HG03342 (cell line): ENCODE measurements at regions not wholly inside any gene's neighbourhood (a gene's known extent, or its start where the extent isn't known, plus 50 kb on each side); places are given as distances from the start of the nearest gene placed in this dataset.
A peak's percentile ranks its signal among the peaks of the same experiment; 100 is the strongest.

Source experiments
- ATAC-seq: cut with Tn5 transposase; IDR thresholded peaks from one replicate; pipeline ENCODE4 v1.9.1; 2021; ENCODE audit warnings: mild to moderate bottlenecking, moderate library complexity; ENCODE audit not compliant: unreplicated experiment

- ATAC-seq, result no peak
Observed at GRCh38 chr9:118362596-118362995, 658.4 kb downstream of the TLR4 start.

- peak; percentile 35 for ATAC-seq
Observed at GRCh38 chr9:118364266-118365106, 660.3 kb downstream of the TLR4 start.

GRCh38 chr9:118366228-118366627 is 662.0 kb downstream of the TLR4 start:
- ATAC-seq, result no peak

DNA sequence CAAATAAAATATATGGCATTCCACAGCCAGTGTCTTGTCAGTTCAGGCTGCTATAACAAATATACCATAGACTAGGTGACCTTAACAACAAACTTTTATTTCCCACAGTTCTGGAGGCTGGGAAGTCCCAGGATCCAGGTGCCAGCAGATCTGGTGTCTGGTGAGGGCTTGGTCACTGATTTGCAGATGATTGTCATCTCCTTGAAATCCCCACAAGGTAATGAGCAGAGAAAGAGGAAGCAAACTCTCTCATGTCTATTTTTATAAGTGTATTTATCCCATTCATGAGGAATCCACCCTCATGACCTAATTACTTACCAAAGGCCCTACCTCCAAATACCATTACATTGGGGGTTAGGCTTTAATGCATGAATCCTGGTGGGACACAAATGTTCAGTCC is 663.2 kb downstream of the TLR4 start:
- ATAC-seq, result no peak

DNA sequence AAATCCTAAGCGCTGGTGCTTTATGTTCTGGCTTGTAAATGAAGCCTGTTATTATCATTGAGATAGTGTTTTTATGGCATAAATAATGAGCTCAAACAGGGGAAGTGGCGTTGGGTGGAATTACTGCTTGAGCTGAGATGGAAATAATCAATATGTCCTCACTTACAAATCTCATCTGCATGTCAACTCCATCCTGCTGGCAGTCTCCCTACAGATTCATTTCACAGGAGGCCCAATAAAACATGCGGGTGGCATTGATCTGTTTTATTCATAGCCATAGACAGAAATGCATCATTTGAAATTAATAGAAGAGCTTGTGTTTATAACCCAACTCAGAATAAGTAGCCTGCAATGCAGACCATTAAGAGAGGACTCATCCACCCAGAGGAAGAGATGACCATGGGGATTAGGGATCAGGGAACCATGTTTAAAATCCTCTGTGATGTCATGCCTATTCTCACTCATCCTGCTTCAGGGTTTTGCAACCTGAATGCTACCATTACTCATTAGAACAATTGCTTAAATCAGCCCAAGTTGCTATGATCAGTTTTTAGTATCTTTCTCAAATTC is 680.4 kb downstream of the TLR4 start:
- ATAC-seq, result no peak

- ATAC-seq, result peak; percentile 76
Observed at GRCh38 chr9:118395415-118395814, 691.2 kb downstream of the TLR4 start.

DNA sequence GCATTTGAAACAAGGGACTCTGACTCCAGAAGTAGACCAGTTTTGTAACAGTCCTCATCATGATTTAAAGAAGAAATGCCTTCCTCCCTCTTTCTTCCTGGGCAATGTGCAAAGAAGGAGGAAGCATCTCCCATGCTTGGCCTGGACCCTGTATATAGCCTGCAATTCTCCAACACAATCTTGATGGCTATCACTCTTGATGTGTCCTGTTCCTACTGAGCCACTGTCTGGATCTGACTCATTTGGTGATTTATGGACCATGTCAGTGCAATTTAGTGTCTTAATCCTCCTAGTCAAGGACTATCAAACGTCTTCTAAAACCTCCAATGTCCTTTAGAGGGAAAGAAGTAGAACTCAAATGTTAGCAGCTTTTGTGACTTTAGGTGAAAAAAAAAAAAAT is 697.3 kb downstream of the TLR4 start:
- no peak for ATAC-seq

DNA sequence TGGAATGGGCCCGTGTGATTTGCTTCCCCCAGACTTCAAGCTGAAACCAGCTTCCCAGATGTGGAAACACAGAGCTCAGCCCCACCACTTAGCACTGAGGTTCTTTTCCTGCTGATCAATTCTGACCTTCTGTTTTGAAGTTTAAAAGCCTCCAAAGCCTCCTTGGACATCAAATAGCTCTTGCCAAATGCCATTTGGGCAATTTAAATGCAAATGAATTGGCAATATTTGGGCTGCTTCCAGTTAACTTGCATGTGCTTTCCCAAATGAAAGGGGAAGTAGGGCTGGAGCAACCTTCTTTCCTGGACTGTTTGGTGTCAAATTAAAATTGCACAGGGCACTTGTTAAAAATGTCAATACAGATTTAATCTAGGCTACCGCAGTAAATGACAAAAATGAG is 710.5 kb downstream of the TLR4 start:
- no peak for ATAC-seq

GRCh38 chr9:118418887-118419565 is 714.8 kb downstream of the TLR4 start:
- ATAC-seq, result no peak

- ATAC-seq, result no peak
Observed at GRCh38 chr9:118419676-118420075, 715.5 kb downstream of the TLR4 start.

GRCh38 chr9:118422508-118422907 is 718.3 kb downstream of the TLR4 start:
- ATAC-seq, result no peak

GRCh38 chr9:118423021-118423420 is 718.8 kb downstream of the TLR4 start:
- ATAC-seq, result no peak

DNA sequence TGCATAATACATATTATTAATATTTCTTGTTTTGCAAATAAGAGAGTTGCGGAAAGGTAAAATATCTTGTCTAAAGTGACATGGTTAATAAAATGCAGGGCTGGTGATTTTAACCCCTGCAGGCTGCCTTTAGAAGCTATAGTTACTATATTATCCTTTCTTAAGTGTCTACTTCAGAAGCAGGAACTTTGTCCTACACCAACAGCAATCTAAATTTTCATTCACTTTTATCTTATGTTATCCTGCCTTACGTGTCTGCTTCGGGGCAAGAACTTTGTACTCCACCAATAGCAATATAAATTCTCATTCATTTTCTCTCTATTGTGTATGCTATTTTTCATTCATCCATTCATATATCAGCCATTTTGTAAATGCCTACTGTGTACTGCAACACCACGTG is 719.5 kb downstream of the TLR4 start:
- ATAC-seq, result no peak

DNA sequence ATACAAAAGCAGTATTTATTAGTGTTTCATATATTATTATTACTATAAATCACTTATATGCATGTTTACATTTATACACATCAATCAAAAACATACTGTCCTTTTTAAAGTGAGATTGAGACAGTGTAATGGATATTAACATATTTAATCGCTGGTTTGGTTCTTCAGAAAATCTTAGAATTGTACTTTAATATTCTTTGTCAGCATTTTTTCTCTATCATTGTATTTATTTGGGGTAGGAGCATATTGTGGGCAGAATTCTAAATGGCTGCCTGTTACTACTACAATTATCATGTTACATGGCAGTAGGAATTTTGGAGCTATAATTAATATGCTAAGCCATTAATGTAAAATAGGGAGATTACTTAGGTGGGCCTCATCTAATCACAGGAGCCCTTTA is 722.6 kb downstream of the TLR4 start:
- no peak for ATAC-seq

GRCh38 chr9:118438810-118439209 is 734.6 kb downstream of the TLR4 start:
- no peak for ATAC-seq

- no peak for ATAC-seq
Observed at GRCh38 chr9:118439441-118439840, 735.2 kb downstream of the TLR4 start.

- ATAC-seq, result no peak
Observed at GRCh38 chr9:118444403-118444802, 740.2 kb downstream of the TLR4 start.

DNA sequence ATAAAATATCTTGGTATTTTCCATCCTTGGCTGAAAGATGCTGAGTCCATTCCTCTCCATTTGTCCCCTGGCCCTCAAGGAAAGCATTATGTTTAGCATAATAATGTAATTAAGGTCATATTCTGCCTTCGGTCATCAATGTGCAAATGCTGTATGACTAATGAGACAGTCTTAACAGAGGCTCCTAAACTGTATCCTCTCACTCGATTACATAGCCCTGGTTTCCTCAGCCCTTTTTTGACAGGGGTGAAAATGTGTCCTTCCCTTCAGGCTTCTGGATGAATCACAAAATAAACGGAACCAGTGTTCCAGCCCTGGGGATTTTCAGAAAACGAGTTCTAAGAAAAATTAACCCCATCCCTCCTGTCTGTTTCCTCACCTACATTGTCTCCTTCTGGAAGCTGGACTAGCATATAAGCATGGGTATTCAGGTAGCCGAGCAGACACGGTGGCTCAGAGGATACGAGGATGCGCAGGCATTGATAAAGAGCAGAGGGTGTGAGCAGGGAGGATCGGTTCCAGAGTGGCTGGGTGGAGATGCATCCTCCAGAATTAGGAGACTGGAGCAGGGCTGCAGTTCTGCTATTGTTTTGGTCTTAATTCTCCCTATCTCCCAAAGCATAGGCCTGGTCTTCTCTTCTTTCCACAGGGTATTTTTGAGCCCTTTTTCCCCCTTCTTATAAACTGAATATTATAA is 742.9 kb downstream of the TLR4 start:
- no peak for ATAC-seq

DNA sequence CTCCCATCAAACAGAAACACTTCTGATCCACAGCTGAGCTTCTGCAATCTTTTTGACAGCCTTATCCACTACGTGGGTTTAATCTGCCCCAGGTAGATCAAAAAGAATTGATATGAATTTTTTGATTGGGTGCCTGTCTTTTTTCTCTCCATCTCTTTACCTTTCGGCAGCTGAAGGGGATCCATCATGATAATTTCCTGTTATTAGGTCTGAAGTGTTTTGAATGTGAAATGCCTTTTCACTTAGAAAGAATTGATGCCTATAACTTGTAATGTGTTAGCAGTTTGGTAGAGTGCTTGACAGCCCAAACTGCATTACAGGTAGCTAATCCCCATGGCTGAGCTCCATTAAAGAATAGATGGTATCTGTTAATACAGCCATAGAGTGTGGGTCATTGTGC is 745.4 kb downstream of the TLR4 start:
- no peak for ATAC-seq

DNA sequence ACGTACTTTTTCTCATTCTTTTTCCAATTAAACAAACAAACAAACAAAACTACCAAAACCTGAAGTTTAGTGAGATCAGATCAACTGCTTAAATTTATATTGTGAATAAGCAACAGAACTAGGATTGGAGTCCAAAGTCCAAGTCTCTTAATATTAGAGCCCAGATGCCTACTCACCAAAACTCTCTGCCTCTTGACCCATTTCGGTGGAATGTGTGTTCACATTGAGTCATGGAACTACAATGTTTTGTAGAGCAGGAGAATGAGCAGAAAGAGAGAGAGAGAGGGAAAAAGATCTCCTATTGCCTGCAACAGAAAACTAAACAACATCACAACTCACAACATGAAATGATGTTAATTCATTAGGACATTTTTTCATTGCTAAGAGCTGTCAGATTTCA is 751.1 kb downstream of the TLR4 start:
- no peak for ATAC-seq

GRCh38 chr9:118455788-118456187 is 751.6 kb downstream of the TLR4 start:
- ATAC-seq, result no peak
